HepG2 (cell line): ENCODE measurements at regions not wholly inside any gene's neighbourhood (a gene's known extent, or its start where the extent isn't known, plus 50 kb on each side); places are given as distances from the start of the nearest gene placed in this dataset.

ENCODE experiments used
- ATAC-seq: fragments of 200-7000 bp; cut with Tn5 transposase; 3 replicates; pipeline ENCODE4 v1.9.1; 2020; ENCODE audit warnings: mild to moderate bottlenecking, moderate library complexity
- BruUV-seq: library from RNA; stranded (reverse); fragments of 400-500 nt; replicated peaks from 2 replicates; lab custom pipeline; 2021; lab: Mats Ljungman, UMichigan
- CTCF ChIA-PET: fragments of 300-600 bp; formaldehyde crosslinking; extraction: SDS; loops from one replicate; lab custom pipeline; 2021; ENCODE audit warnings: low total read pairs, inconsistent platforms, low intra/inter-chr PET ratio; lab: Yijun Ruan, JAX
- POLR2A ChIA-PET: fragments of 350-600 bp; sonication (Branson Sonifier 250); formaldehyde crosslinking; loops from one replicate; lab custom pipeline; 2020; ENCODE audit warnings: antibody characterized with exemption, inconsistent platforms; lab: Yijun Ruan, JAX
- DNase-seq: peaks from one replicate; pipeline ENCODE4 v3.0.0-alpha.2; 2015; ENCODE audit warnings: low spot score
- FAIRE-seq: peaks from 3 replicates; lab custom pipeline; 2011; peaks lifted over from hg19 to GRCh38; lab: Jason Lieb, UNC
- H2AFZ ChIP-seq: one replicate; pipeline ENCODE4 v1.6.1; 2011; ENCODE audit warnings: low read length, inconsistent platforms
- H3K27ac ChIP-seq: fragments of 300-600 bp; 3 replicates; pipeline ENCODE4 v1.8.0; 2011; ENCODE audit warnings: mixed run types, mild to moderate bottlenecking, mixed read lengths, low read length, inconsistent platforms; ENCODE audit not compliant: insufficient read depth; ENCODE audit errors: extremely low read length
- H3K27me3 ChIP-seq, 2 experiments: fragments of 200-600 bp in 1 of 2; 2 replicates in 1 of 2; 3 replicates in 1 of 2; pipeline versions ENCODE4 v1.6.0 to v1.8.0; 2011; ENCODE audit warnings: low read length in 2 of 2, mild to moderate bottlenecking in 2 of 2, moderate library complexity in 2 of 2, inconsistent platforms in 1 of 2; ENCODE audit not compliant: insufficient read depth in 2 of 2, control insufficient read depth in 1 of 2
- H3K36me3 ChIP-seq, 2 experiments: fragments of 200-600 bp in 1 of 2; replicated peaks in 1 of 2; 2 replicates in 1 of 2; 3 replicates in 1 of 2; pipeline versions ENCODE4 v1.5.1 to v1.8.0; 2011; ENCODE audit warnings: low read length in 2 of 2, inconsistent platforms in 1 of 2; ENCODE audit not compliant: insufficient read depth in 2 of 2, control insufficient read depth in 1 of 2
- H3K4me1 ChIP-seq: 2 replicates; pipeline ENCODE4 v1.5.1; 2012; ENCODE audit warnings: low read length, inconsistent platforms; ENCODE audit not compliant: insufficient read depth
- H3K4me2 ChIP-seq: 2 replicates; pipeline ENCODE4 v1.6.0; 2011; ENCODE audit warnings: low read depth, low read length, inconsistent platforms
- H3K4me3 ChIP-seq, 3 experiments: fragments of 200-600 bp in 1 of 3; sonication (generic), shearing (Covaris generic) in 1 of 3; replicated peaks in 1 of 3; 2 replicates each; pipeline ENCODE4 v1.5.1; 2011 to 2016; ENCODE audit warnings: low read length in 3 of 3, inconsistent platforms in 2 of 3, low read depth in 2 of 3, mild to moderate bottlenecking in 2 of 3, control low read depth in 1 of 3, mixed read lengths in 1 of 3; ENCODE audit not compliant: insufficient read depth in 1 of 3
- H3K79me2 ChIP-seq: one replicate; pipeline ENCODE4 v1.6.1; 2011; ENCODE audit warnings: low read length, inconsistent platforms; ENCODE audit not compliant: insufficient read depth
- H3K9ac ChIP-seq: 2 replicates; pipeline ENCODE4 v1.6.0; 2011; ENCODE audit warnings: mild to moderate bottlenecking, low read depth, low read length, inconsistent platforms; ENCODE audit not compliant: insufficient read depth
- H3K9me3 ChIP-seq: 2 replicates; pipeline ENCODE4 v1.5.1; 2012; ENCODE audit warnings: mild to moderate bottlenecking, low read length
- H4K20me1 ChIP-seq: 2 replicates; pipeline ENCODE4 v1.6.0; 2011; ENCODE audit warnings: inconsistent platforms, mild to moderate bottlenecking, low read length, moderate library complexity; ENCODE audit not compliant: insufficient read depth
- FOSL2 ChIP-seq: sonication (generic); formaldehyde crosslinking; IDR thresholded peaks from 2 replicates; pipeline ENCODE4 v1.4.0; 2020; ENCODE audit warnings: missing genetic modification reagents
- ISL2 ChIP-seq: sonication (generic); formaldehyde crosslinking; IDR thresholded peaks from 2 replicates; pipeline ENCODE4 v1.5.0; 2020; ENCODE audit warnings: missing genetic modification reagents
- JUN ChIP-seq: sonication (generic); formaldehyde crosslinking; IDR thresholded peaks from 2 replicates; pipeline ENCODE4 v1.4.0; 2020; ENCODE audit warnings: mild to moderate bottlenecking, missing genetic modification reagents
- KLF9 ChIP-seq: IDR thresholded peaks from 2 replicates; pipeline ENCODE4 v1.6.1; 2016; ENCODE audit warnings: low read depth
- MAFK ChIP-seq, 2 experiments: IDR thresholded peaks in 1 of 2; conservative IDR thresholded peaks in 1 of 2; 2 replicates each; pipeline ENCODE4 v1.6.1; 2011; ENCODE audit warnings: improper control_type of control experiment in 2 of 2, low read length in 2 of 2
- MLXIP ChIP-seq: sonication (generic); formaldehyde crosslinking; IDR thresholded peaks from 2 replicates; pipeline ENCODE4 v1.9.0; 2021; ENCODE audit warnings: missing genetic modification reagents, borderline replicate concordance
- MXI1 ChIP-seq: IDR thresholded peaks from 3 replicates; pipeline ENCODE4 v1.6.1; 2012; ENCODE audit warnings: low read depth, low read length, inconsistent platforms, borderline replicate concordance
- NRL ChIP-seq: sonication (generic); formaldehyde crosslinking; IDR thresholded peaks from 2 replicates; pipeline ENCODE4 v1.5.0; 2020; ENCODE audit warnings: missing genetic modification reagents, mild to moderate bottlenecking, moderate library complexity, borderline replicate concordance
- RAD51 ChIP-seq: fragments of 450-650 bp; IDR thresholded peaks from 2 replicates; pipeline ENCODE4 v1.6.1; 2016; ENCODE audit warnings: borderline replicate concordance
- TEAD3 ChIP-seq: optimal IDR thresholded peaks from 2 replicates; pipeline ENCODE3; 2016; ENCODE audit warnings: borderline replicate concordance
- YEATS2 ChIP-seq: sonication (generic); formaldehyde crosslinking; IDR thresholded peaks from 2 replicates; pipeline ENCODE4 v1.4.0; 2020; ENCODE audit warnings: missing genetic modification reagents, borderline replicate concordance
- ZNF180 ChIP-seq: sonication (generic); formaldehyde crosslinking; IDR thresholded peaks from 2 replicates; pipeline ENCODE4 v1.4.0; 2020; ENCODE audit warnings: low read depth, missing genetic modification reagents, borderline replicate concordance
- ZNF343 ChIP-seq: sonication (generic); formaldehyde crosslinking; IDR thresholded peaks from 2 replicates; pipeline ENCODE4 v1.4.0; 2020; ENCODE audit warnings: mild to moderate bottlenecking, missing genetic modification reagents
- ZNF430 ChIP-seq: sonication (generic); formaldehyde crosslinking; IDR thresholded peaks from 2 replicates; pipeline ENCODE4 v1.9.0; 2021; ENCODE audit warnings: mild to moderate bottlenecking, missing genetic modification reagents
- ZNF431 ChIP-seq: sonication (generic); formaldehyde crosslinking; IDR thresholded peaks from 2 replicates; pipeline ENCODE4 v1.9.0; 2022; ENCODE audit warnings: missing genetic modification reagents, low read depth, mild to moderate bottlenecking, borderline replicate concordance
- ZNF530 ChIP-seq: sonication (generic); formaldehyde crosslinking; IDR thresholded peaks from 2 replicates; pipeline ENCODE4 v1.5.0; 2020; ENCODE audit warnings: low read depth, mild to moderate bottlenecking, missing genetic modification reagents
- ZNF562 ChIP-seq: sonication (generic); formaldehyde crosslinking; IDR thresholded peaks from 2 replicates; pipeline ENCODE4 v1.8.0; 2022; ENCODE audit warnings: missing genetic modification reagents, borderline replicate concordance
- WGBS: methylation state at CpG from one replicate; pipeline ENCODE4 v1.1.6; 2017; ENCODE audit warnings: low lambda C conversion rate; 5-methylcytosine and 5-hydroxymethylcytosine counted together
- in situ Hi-C: cut with HindIII; loops from 2 replicates; pipeline ENCODE4 v1.10.0; 2017; ENCODE audit warnings: low pct_unique_long_range_greater_than_20kb; ENCODE audit not compliant: extremely low pct_ligation_motif_present
- intact Hi-C: fragments of 100-400 bp; cut with micrococcal nuclease; formaldehyde crosslinking; loops from one replicate; pipeline ENCODE4 v1.10.0; 2022; ENCODE audit not compliant: unreplicated experiment
- TF ChIP-seq, protein P1 (sequence below): sonication (generic); formaldehyde crosslinking; IDR thresholded peaks from 2 replicates; pipeline ENCODE4 v1.4.0; 2020; ENCODE audit warnings: missing genetic modification reagents
- TF ChIP-seq, protein P2 (sequence below): sonication (generic); formaldehyde crosslinking; IDR thresholded peaks from 2 replicates; pipeline ENCODE4 v1.5.0; 2020; ENCODE audit warnings: missing genetic modification reagents

- 0 out of 2 replicates have a peak, but pooled peaks cover 4% of the 10 kb centered on the region for H3K9me3 ChIP-seq
- no peak for ATAC-seq
- no peak overlapping the region for H2AFZ ChIP-seq
- H3K4me2 ChIP-seq: no peak overlapping the region
- peak; percentile 41 for DNase-seq
- H3K36me3 ChIP-seq: no peaks in the 10 kb centered on the region
- no peak overlapping the region for H3K9ac ChIP-seq
- POLR2A ChIA-PET: interaction anchor here (1.1 kb wide), 1 partner anchor 90 kb away, joined by 4 read pairs; no protein-coding TSS in a partner anchor
- H3K27me3 ChIP-seq: no peaks in the 10 kb centered on the region
- CTCF ChIA-PET: no interaction called here
- WGBS: 42% methylated on average over 2 of the region's 2 CpGs
- BruUV-seq: no TSS peak
- intact Hi-C loops (no loop called here), in situ Hi-C loops (no loop called here)
- FAIRE-seq: no peak
- no peaks in the 10 kb centered on the region for H3K4me1 ChIP-seq
- H4K20me1 ChIP-seq: no peaks in the 10 kb centered on the region
- no peaks in the 10 kb centered on the region for H3K79me2 ChIP-seq
- H3K4me3 ChIP-seq: no peak overlapping the region
- no peak overlapping the region for H3K27ac ChIP-seq
- TF ChIP-seq KLF9 (CRISPR knock-in tag) (no peak), ZNF562 (CRISPR knock-in tag) (no peak), MLXIP (CRISPR knock-in tag) (no peak), ZNF180 (no peak), JUN (peak; percentile 30; the same call in 1 of the 2 replicates), ZNF530 (no peak), RAD51 (no peak), YEATS2 (CRISPR knock-in tag) (no peak), ISL2 (CRISPR knock-in tag) (no peak), FOSL2 (peak; percentile 59; the same call in 1 of the 2 replicates), ZNF430 (CRISPR knock-in tag) (no peak), ZNF431 (no peak), MAFK (conservative IDR thresholded peaks at IDR 0.05 in 1 of 2, IDR thresholded peaks at IDR 0.05 in 1 of 2; ENCODE audit: low read length in 2 of 2) (peak; percentile 67 to 76), TEAD3 (peak; percentile 37), NRL (CRISPR knock-in tag) (no peak), MXI1 (no peak), ZNF343 (CRISPR knock-in tag) (no peak)
- TF ChIP-seq, protein P1, sequence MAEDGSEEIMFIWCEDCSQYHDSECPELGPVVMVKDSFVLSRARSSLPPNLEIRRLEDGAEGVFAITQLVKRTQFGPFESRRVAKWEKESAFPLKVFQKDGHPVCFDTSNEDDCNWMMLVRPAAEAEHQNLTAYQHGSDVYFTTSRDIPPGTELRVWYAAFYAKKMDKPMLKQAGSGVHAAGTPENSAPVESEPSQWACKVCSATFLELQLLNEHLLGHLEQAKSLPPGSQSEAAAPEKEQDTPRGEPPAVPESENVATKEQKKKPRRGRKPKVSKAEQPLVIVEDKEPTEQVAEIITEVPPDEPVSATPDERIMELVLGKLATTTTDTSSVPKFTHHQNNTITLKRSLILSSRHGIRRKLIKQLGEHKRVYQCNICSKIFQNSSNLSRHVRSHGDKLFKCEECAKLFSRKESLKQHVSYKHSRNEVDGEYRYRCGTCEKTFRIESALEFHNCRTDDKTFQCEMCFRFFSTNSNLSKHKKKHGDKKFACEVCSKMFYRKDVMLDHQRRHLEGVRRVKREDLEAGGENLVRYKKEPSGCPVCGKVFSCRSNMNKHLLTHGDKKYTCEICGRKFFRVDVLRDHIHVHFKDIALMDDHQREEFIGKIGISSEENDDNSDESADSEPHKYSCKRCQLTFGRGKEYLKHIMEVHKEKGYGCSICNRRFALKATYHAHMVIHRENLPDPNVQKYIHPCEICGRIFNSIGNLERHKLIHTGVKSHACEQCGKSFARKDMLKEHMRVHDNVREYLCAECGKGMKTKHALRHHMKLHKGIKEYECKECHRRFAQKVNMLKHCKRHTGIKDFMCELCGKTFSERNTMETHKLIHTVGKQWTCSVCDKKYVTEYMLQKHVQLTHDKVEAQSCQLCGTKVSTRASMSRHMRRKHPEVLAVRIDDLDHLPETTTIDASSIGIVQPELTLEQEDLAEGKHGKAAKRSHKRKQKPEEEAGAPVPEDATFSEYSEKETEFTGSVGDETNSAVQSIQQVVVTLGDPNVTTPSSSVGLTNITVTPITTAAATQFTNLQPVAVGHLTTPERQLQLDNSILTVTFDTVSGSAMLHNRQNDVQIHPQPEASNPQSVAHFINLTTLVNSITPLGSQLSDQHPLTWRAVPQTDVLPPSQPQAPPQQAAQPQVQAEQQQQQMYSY (CRISPR knock-in tag): no peak
- TF ChIP-seq, protein P2, sequence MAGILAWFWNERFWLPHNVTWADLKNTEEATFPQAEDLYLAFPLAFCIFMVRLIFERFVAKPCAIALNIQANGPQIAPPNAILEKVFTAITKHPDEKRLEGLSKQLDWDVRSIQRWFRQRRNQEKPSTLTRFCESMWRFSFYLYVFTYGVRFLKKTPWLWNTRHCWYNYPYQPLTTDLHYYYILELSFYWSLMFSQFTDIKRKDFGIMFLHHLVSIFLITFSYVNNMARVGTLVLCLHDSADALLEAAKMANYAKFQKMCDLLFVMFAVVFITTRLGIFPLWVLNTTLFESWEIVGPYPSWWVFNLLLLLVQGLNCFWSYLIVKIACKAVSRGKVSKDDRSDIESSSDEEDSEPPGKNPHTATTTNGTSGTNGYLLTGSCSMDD (CRISPR knock-in tag): no peak
Observed at GRCh38 chr16:80174416-80174815, 366.4 kb upstream of the DYNLRB2 start.
